Esophagus squamous epithelium (tissue), 5 donors: ENCODE measurements at regions not wholly inside any gene's neighbourhood (a gene's known extent, or its start where the extent isn't known, plus 50 kb on each side); places are given as distances from the start of the nearest gene placed in this dataset.

ENCODE experiments used
- DNase-seq: peaks from one replicate; lab custom pipeline; 2025; lab: John Stamatoyannopoulos, UW
- H3K27ac ChIP-seq, 4 donors: fragments of 200-600 bp; sonication (generic); one replicate each; pipeline ENCODE4 v1.5.1; 2016 to 2019; ENCODE audit warnings: mild to moderate bottlenecking in 1 of 4
- H3K27me3 ChIP-seq, 4 donors: fragments of 200-600 bp; sonication (generic); 1 replicate in 3 of 4; 2 replicates in 1 of 4; pipeline versions ENCODE4 v1.5.1 to v1.6.0; 2017 to 2021; ENCODE audit warnings: antibody characterized with exemption in 1 of 4
- H3K36me3 ChIP-seq, 3 donors: fragments of 200-600 bp; sonication (generic); one replicate each; pipeline ENCODE4 v1.5.1; 2016 to 2019
- H3K4me1 ChIP-seq, 3 donors: fragments of 200-600 bp; sonication (generic); one replicate each; pipeline ENCODE4 v1.5.1; 2017 to 2019
- H3K4me3 ChIP-seq, 4 donors: fragments of 200-600 bp; sonication (generic); 1 replicate in 3 of 4; 2 replicates in 1 of 4; pipeline ENCODE4 v1.5.1; 2016 to 2019; ENCODE audit warnings: mild to moderate bottlenecking in 2 of 4, moderate library complexity in 1 of 4
- H3K9me3 ChIP-seq, 3 donors: fragments of 200-600 bp; sonication (generic); one replicate each; pipeline ENCODE4 v1.5.1; 2016 to 2019
- CTCF ChIP-seq, 6 experiments: fragments of 450-650 bp in 4 of 6; fragments of 200-600 bp in 2 of 6; sonication (generic) in 2 of 6; IDR thresholded peaks; one replicate each; pipeline ENCODE4 v1.5.1; 2016 to 2019; ENCODE audit warnings: antibody characterized with exemption in 6 of 6, mild to moderate bottlenecking in 4 of 6, moderate library complexity in 4 of 6
- POLR2A ChIP-seq, 4 donors: fragments of 450-650 bp; IDR thresholded peaks; one replicate each; pipeline ENCODE4 v1.6.1; 2017; ENCODE audit warnings: antibody characterized with exemption in 4 of 4, mild to moderate bottlenecking in 4 of 4, moderate library complexity in 3 of 4
- WGBS, 2 donors: methylation state at CpG; one replicate each; pipeline ENCODE4 v1.1.5; 2018; 5-methylcytosine and 5-hydroxymethylcytosine counted together
- intact Hi-C: fragments of 100-400 bp; cut with DNase I; formaldehyde crosslinking; loops from one replicate; pipeline ENCODE4 v1.15.0; 2022
- donor health status: DM: yes; HTN: yes; CAD: no.

GRCh38 chr6:21332077-21332476 lies 261.5 kb upstream of the SOX4 start:
- no peak for DNase-seq
- Histone ChIP-seq H3K27me3 (no peaks in the 10 kb centered on the region), H3K36me3 (no peaks in the 10 kb centered on the region), H3K9me3 (no peaks in the 10 kb centered on the region), H3K4me1 (no peaks in the 10 kb centered on the region), H3K4me3 (no peak overlapping the region), H3K27ac (no peak overlapping the region)
- TF ChIP-seq CTCF (IDR thresholded peaks at IDR 0.05) = no peak
- no peak for TF ChIP-seq POLR2A (IDR thresholded peaks at IDR 0.05)
- intact Hi-C loops = no loop called here
- WGBS, 2 donors = 62 to 87% methylated on average over 3 to 5 of the region's 5 CpGs

- Histone ChIP-seq H3K4me1 (no peaks in the 10 kb centered on the region), H3K36me3 (no peaks in the 10 kb centered on the region), H3K27me3 (no peaks in the 10 kb centered on the region), H3K4me3 (no peak overlapping the region), H3K27ac (no peak overlapping the region), H3K9me3 (no peaks in the 10 kb centered on the region)
- no peak for DNase-seq
- intact Hi-C loops = no loop called here
- 85 to 87% methylated on average over 8 of the region's 8 CpGs for WGBS, 2 donors
- TF ChIP-seq CTCF (IDR thresholded peaks at IDR 0.05) = no peak
- no peak for TF ChIP-seq POLR2A (IDR thresholded peaks at IDR 0.05)
Measured at GRCh38 chr6:21332660-21333059, 260.9 kb upstream of the SOX4 start.

- H3K4me1 ChIP-seq = no peaks in the 10 kb centered on the region
- DNase-seq = no peak
- H3K27me3 ChIP-seq = no peaks in the 10 kb centered on the region
- no peaks in the 10 kb centered on the region for H3K36me3 ChIP-seq
- 77 to 95% methylated on average over 2 of the region's 2 CpGs for WGBS, 2 donors
- no peak overlapping the region for H3K27ac ChIP-seq
- intact Hi-C loops = no loop called here
- H3K4me3 ChIP-seq = no peak overlapping the region
- no peak for TF ChIP-seq CTCF (IDR thresholded peaks at IDR 0.05)
- no peak for TF ChIP-seq POLR2A (IDR thresholded peaks at IDR 0.05)
- H3K9me3 ChIP-seq = no peaks in the 10 kb centered on the region
Measured at GRCh38 chr6:21333715-21334114, 259.8 kb upstream of the SOX4 start.

GRCh38 chr6:21334651-21335050 lies 258.9 kb upstream of the SOX4 start:
- intact Hi-C loops = no loop called here

GRCh38 chr6:21335591-21335990 lies 258.0 kb upstream of the SOX4 start:
- Histone ChIP-seq H3K9me3 (no peaks in the 10 kb centered on the region), H3K36me3 (no peaks in the 10 kb centered on the region), H3K4me1 (no peaks in the 10 kb centered on the region), H3K27ac (no peak overlapping the region), H3K4me3 (no peak overlapping the region), H3K27me3 (no peaks in the 10 kb centered on the region)
- DNase-seq = no peak
- intact Hi-C loops = no loop called here
- TF ChIP-seq CTCF (IDR thresholded peaks at IDR 0.05) (no peak), POLR2A (IDR thresholded peaks at IDR 0.05) (no peak)

More at GRCh38 chr6:21334651-21335050, 258.9 kb upstream of the SOX4 start:
- Histone ChIP-seq H3K9me3 (no peaks in the 10 kb centered on the region), H3K27me3 (no peaks in the 10 kb centered on the region), H3K4me3 (no peak overlapping the region), H3K27ac (no peak overlapping the region), H3K36me3 (no peaks in the 10 kb centered on the region), H3K4me1 (no peaks in the 10 kb centered on the region)
- no peak for TF ChIP-seq CTCF (IDR thresholded peaks at IDR 0.05)
- no peak for TF ChIP-seq POLR2A (IDR thresholded peaks at IDR 0.05)
- DNase-seq = no peak
- WGBS, 2 donors = 83 to 88% methylated on average over 7 of the region's 7 CpGs
